ENCODE measurements at regions not wholly inside any gene's neighbourhood (a gene's known extent, or its start where the extent isn't known, plus 50 kb on each side); places are given as distances from the start of the nearest gene placed in this dataset.

- Histone ChIP-seq H3K4me1 (ENCODE audit: insufficient read depth, low read length) (no peaks in the 10 kb centered on the region), H2AFZ (ENCODE audit: low read depth, low read length) (no peak overlapping the region), H3K4me3 (ENCODE audit: low read depth in 1 of 2, low read length in 2 of 2) (peak overlapping the region in 1 of 2 experiments; percentile 33; a peak in 1 of 4 replicates), H3K27me3 (ENCODE audit: insufficient read depth, low read length, poor library complexity) (peaks cover 12% of the 10 kb centered on the region), H4K20me1 (ENCODE audit: insufficient read depth, low read length) (no peaks in the 10 kb centered on the region), H3K9me3 (ENCODE audit: insufficient read depth, low read length, severe bottlenecking) (no peaks in the 10 kb centered on the region), H3K4me2 (ENCODE audit: insufficient read depth, low read length) (peak overlapping the region; percentile 34; the same call in 1 of the 2 replicates), H3K9ac (ENCODE audit: low read depth, low read length) (no peak overlapping the region), H3K79me2 (ENCODE audit: insufficient read depth, low read length) (no peaks in the 10 kb centered on the region), H3K36me3 (ENCODE audit: insufficient read depth, low read length) (no peaks in the 10 kb centered on the region), H3K27ac (ENCODE audit: low read length) (no peak overlapping the region)
- TF ChIP-seq, protein P1, sequence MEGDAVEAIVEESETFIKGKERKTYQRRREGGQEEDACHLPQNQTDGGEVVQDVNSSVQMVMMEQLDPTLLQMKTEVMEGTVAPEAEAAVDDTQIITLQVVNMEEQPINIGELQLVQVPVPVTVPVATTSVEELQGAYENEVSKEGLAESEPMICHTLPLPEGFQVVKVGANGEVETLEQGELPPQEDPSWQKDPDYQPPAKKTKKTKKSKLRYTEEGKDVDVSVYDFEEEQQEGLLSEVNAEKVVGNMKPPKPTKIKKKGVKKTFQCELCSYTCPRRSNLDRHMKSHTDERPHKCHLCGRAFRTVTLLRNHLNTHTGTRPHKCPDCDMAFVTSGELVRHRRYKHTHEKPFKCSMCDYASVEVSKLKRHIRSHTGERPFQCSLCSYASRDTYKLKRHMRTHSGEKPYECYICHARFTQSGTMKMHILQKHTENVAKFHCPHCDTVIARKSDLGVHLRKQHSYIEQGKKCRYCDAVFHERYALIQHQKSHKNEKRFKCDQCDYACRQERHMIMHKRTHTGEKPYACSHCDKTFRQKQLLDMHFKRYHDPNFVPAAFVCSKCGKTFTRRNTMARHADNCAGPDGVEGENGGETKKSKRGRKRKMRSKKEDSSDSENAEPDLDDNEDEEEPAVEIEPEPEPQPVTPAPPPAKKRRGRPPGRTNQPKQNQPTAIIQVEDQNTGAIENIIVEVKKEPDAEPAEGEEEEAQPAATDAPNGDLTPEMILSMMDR (IDR thresholded peaks at IDR 0.05; ENCODE audit: borderline replicate concordance, extremely low read depth, low read length, poor library complexity, severe bottlenecking), result no peak
- no peak for TF ChIP-seq EZH2 (IDR thresholded peaks at IDR 0.05; ENCODE audit: borderline replicate concordance, low read depth, low read length, severe bottlenecking)
- DNase-seq, result no peak
- no peak for ATAC-seq (ENCODE audit: insufficient read depth, low read depth)
These were observed 295.9 kb upstream of the NFE2L3 start for GRCh38 chr7:25855854-25856782.

DNA sequence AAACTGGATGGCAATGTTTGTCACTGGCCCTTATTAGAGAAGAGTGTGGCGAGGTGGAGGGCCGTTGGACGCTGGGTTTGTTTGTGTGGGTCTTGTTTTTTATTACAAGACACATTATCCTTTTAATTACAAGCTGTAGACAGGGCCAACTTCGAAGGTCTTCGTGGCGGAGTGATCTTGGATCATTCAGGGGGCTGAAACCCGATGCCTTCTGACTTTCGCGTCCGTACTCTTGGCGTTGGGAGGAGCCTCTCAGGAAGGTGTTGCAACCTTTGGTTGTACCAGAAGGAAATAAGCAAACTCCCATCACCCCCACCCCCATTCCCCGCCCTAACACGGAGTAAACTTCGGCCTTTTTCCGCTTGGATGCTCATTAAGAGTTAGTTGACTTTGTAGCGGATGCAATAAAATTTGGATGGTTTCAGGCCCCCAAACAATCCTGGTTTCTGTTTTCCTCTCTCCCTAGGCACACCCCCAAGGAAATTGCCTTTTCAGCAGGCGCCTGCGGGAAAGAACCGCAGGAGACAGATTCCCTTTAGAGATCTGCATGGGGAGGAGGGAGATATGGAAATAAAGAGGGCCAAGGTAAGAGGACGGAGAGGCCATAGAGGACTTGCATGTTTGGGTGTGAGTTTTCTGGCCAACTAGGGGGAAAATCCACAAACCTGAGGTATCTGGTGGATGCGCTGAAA is 294.5 kb upstream of the NFE2L3 start:
- Histone ChIP-seq H3K9ac (ENCODE audit: low read depth, low read length) (no peak overlapping the region), H3K36me3 (ENCODE audit: insufficient read depth, low read length) (no peaks in the 10 kb centered on the region), H3K79me2 (ENCODE audit: insufficient read depth, low read length) (no peaks in the 10 kb centered on the region), H2AFZ (ENCODE audit: low read depth, low read length) (no peak overlapping the region), H3K4me1 (ENCODE audit: insufficient read depth, low read length) (no peaks in the 10 kb centered on the region), H4K20me1 (ENCODE audit: insufficient read depth, low read length) (no peaks in the 10 kb centered on the region), H3K4me3 (ENCODE audit: low read depth in 1 of 2, low read length in 2 of 2) (0 out of 4 replicates have a peak overlapping the region, but pooled peaks of 1 of the 2 experiments have one; percentile 33), H3K4me2 (ENCODE audit: insufficient read depth, low read length) (peak overlapping the region; percentile 34; the same call in 1 of the 2 replicates), H3K27me3 (ENCODE audit: insufficient read depth, low read length, poor library complexity) (peaks cover 12% of the 10 kb centered on the region), H3K9me3 (ENCODE audit: insufficient read depth, low read length, severe bottlenecking) (no peaks in the 10 kb centered on the region), H3K27ac (ENCODE audit: low read length) (no peak overlapping the region)
- TF ChIP-seq, protein P1 (IDR thresholded peaks at IDR 0.05; ENCODE audit: borderline replicate concordance, extremely low read depth, low read length, poor library complexity, severe bottlenecking), result no peak
- ATAC-seq (ENCODE audit: insufficient read depth, low read depth) (no peak), DNase-seq (no peak)

GRCh38 chr7:25858200-25858524 is 293.8 kb upstream of the NFE2L3 start:
- no peak for ATAC-seq (ENCODE audit: insufficient read depth, low read depth)
- Histone ChIP-seq H3K36me3 (ENCODE audit: insufficient read depth, low read length) (no peaks in the 10 kb centered on the region), H4K20me1 (ENCODE audit: insufficient read depth, low read length) (no peaks in the 10 kb centered on the region), H3K27ac (ENCODE audit: low read length) (no peak overlapping the region), H2AFZ (ENCODE audit: low read depth, low read length) (no peak overlapping the region), H3K9me3 (ENCODE audit: insufficient read depth, low read length, severe bottlenecking) (no peaks in the 10 kb centered on the region), H3K27me3 (ENCODE audit: insufficient read depth, low read length, poor library complexity) (peaks cover 12% of the 10 kb centered on the region), H3K4me1 (ENCODE audit: insufficient read depth, low read length) (no peaks in the 10 kb centered on the region), H3K4me3 (ENCODE audit: low read depth in 1 of 2, low read length in 2 of 2) (no peak overlapping the region), H3K4me2 (ENCODE audit: insufficient read depth, low read length) (no peak overlapping the region), H3K9ac (ENCODE audit: low read depth, low read length) (no peak overlapping the region), H3K79me2 (ENCODE audit: insufficient read depth, low read length) (no peaks in the 10 kb centered on the region)
- no peak for DNase-seq
- TF ChIP-seq EZH2 (IDR thresholded peaks at IDR 0.05; ENCODE audit: borderline replicate concordance, low read depth, low read length, severe bottlenecking), result no peak
- TF ChIP-seq, protein P1 (IDR thresholded peaks at IDR 0.05; ENCODE audit: borderline replicate concordance, extremely low read depth, low read length, poor library complexity, severe bottlenecking), result no peak
